HG02981 (cell line): ENCODE measurements at regions not wholly inside any gene's neighbourhood (a gene's known extent, or its start where the extent isn't known, plus 50 kb on each side); places are given as distances from the start of the nearest gene placed in this dataset.

Experiments used
- ATAC-seq: cut with Tn5 transposase; IDR thresholded peaks from one replicate; pipeline ENCODE4 v1.9.1; 2021; ENCODE audit warnings: mild to moderate bottlenecking, moderate library complexity; ENCODE audit not compliant: unreplicated experiment

DNA sequence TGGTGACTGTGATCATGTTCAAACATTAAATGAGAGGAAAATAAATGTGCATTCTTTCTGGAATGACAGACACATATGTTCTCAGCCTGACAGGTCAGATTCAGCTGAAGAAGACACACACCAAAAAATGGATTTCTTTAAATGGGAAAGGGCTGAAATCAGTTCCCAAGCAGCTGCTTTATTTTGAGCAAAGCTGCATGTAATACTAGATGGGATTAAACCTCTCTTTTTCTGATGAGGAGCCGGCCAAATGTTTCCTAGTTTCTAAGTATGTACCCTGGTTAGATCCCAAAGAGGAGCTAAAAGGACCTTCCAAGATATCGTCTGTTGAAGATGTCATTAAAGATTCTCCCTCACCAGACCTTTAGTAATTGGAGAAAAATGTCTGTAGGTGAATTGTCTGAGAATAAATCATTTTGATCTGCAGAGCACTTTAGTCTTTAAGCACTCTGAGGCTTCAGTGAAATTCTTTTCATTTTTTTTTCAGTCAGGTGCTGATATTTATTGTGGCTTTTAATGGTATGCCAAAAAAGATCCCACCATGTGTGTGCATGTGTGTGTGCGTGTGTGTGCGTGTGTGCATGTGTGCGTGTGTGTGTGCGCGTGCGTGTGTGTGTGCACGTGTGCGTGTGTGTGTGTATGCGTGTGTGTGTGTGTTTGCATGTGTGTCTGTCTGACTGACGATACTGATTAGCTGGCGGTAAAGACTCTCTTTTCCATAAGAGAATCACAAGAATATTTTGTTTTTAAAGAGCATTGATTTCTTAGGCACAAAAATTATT, 175.8 kb downstream of the IRS1 start:
- no peak for ATAC-seq

DNA sequence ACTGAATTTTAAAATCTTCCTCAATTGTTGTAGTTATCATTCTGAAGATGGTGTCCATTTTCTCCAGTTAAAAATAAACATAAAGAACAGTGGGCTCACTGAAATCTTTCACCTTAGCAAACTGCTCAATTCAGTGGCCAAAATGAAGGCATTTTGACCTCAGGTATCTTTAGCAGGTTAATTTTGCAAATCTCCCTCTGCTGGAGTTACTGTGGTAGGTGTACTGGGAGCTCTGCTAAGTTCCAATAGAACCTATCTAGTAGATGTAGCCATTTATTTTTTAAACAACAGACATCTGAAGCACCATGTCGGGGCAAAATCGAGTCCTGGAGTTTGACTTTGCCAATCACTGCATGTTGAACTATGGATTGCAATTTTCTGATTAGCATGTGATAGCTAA, 177.1 kb downstream of the IRS1 start:
- ATAC-seq = no peak

DNA sequence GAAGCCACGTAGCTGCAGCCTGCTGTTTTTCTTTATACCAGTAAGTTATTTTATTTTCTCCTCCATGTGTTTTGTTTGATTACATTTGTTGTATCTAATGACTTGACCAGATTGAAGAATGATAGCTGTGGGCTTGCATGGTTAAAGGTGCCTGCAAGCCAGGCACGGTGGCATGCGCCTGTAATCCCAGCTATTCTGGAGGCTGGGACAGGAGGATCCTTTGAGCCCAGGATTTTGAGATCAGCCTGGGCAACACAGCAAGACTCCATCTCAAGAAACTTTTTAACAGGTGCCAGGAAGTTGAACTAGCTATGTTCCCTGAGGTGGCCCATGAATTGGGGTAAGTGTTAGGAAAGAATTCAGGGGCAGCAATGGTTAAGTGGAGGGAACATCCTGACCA, 179.4 kb downstream of the IRS1 start:
- ATAC-seq = no peak

DNA sequence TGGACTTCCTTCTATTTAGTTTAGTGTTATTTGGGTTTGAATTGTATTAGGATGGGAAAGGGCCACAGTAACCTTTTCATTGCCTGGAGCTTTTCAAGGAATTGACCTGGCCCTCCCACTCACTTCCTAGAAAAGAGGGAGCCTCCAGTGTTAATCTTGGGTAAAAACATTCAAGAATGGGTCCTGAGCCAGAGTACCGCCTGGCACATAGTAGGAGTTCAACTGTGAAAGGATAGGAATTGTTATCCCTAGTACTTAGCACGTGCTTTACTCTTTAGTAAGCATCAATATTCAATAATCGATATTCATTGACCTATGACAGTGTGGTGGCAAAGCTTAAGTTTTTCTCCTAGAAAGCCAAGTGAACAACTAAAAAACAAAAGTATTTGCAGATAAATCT, 179.9 kb downstream of the IRS1 start:
- ATAC-seq = no peak

DNA sequence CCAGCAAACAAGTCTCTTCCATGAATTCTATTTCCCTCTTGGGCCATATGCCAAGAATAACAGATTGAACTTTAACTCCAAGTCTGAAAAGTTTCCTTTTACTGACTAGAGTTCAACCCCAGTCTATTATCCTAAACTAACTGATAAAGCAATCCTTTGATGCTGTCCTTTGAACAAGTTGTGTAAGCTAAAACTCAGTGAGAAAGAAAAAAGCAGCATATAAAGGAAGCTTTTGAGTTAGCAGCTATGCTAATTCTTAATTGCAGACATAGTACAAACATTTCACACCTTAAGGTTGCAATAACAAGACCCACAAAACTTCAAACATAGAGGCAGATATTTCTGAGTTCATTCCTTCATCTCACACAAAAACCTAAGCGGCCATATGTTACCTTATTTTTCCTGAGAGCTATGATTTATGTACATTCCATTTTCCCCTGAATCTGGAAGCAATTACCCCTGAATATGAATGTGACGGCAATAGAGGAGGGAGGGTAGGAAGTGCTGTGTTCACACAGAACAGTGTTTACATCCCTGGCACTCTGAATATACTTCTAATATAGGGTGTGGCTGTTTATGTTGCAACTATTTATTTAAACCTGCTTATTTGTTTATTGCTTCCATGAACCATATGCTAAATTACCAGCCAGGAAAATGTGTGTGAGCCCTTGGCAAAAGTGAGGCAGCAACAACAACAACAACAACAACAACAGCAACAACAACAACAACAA, 180.6 kb downstream of the IRS1 start:
- no peak for ATAC-seq

DNA sequence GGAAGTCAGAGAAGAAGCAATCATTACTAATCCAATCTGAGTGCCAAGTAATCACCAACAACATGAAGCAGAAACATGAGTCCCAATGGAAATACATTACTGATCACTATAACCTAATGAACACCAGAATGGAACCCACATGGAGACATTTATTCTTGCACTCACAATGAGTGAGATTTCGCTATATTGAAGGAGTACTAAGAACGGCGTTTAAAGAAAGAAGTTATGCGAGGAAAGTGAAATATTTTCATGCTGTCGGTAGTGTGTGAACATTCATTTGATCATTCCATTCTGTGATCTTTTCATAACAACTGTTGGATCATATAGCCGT, 181.1 kb downstream of the IRS1 start:
- no peak for ATAC-seq

DNA sequence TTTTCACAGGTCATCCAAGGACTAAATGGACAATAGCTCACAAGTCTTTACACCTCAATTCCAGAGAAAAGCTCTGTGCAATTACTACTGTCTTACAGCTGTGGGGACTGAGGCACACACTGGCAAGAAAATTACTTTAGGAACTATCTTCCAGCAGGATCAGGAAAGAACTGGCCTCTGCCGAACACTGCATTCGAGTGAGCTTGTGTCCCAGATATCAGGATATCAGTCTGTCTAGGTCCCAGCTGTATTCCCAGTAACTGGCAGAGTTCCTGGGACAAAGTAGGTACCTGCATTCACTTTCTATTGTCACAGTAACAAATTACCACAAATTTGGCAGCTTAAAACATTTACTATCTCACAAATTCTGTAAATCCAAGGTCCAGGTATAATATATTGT, 183.7 kb downstream of the IRS1 start:
- ATAC-seq = no peak

DNA sequence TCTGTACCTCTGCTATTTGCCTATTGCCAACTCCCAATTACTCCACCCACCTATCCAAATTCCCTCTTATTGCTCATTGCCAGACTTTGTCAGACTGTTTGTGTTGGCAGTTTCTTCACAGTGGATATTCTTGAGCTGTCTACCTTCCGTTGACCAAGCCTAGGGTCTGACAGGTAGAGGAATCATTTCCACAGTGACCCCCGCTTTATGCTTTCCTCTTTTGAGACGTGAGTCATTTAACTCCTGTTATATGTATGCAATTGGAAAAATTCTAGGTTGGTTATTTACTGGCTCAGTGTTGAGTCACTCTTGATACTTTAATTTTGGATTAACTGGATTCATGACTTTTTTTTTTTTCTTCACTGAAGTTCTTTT, 187.7 kb downstream of the IRS1 start:
- ATAC-seq = no peak

DNA sequence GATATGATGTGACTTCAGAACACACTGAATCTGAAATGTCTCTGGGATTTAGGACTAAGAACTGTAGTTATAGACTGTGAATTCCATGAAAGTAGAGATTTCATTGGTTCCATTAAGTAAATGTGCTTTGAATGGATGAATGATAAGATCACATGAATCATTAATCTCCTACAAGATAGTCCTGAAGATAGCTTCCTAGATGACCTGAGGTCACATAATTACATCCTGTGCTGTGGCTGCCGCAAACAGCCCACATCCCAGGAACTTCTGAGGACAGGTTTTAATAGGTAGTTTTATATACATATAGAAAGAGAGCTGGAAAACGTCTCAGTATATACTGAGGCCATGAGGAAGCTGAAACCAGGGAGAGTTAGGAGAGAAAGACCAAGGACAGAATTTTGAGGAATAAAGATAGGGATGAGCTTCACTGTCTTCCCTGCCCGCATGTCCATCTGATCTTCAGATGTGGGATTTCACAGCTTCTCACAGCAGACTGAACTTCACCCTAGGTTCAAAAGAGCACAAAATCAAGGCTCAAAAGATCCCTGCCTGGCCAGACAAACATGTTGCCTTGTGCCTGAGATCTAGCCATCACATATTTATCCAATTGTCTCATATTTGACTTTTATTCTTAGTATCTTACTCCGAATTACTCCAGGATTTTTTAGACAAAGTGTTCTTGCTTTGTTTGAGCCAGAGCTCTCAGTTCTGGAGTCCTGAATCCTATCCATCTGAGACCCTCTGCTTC, 188.2 kb downstream of the IRS1 start:
- ATAC-seq = no peak

DNA sequence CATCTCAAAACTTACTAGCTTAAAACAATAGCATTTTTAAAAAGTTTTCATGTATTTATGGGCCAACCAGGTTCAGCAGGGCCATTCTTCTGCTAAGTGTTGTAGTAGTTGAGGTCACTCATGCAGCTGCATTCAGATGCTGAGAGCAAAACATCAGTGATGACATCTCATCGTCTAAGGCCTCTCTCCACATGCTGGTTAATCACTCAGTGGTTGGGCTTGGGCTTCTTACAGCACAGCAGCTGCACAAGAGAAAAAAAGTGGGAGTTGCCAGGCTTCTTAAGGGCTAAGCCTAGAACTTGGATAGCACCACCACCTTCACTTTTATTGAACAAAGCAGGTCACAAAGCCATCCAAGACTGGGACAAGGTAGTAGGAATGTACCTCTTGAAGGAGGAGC, 190.3 kb downstream of the IRS1 start:
- no peak for ATAC-seq

DNA sequence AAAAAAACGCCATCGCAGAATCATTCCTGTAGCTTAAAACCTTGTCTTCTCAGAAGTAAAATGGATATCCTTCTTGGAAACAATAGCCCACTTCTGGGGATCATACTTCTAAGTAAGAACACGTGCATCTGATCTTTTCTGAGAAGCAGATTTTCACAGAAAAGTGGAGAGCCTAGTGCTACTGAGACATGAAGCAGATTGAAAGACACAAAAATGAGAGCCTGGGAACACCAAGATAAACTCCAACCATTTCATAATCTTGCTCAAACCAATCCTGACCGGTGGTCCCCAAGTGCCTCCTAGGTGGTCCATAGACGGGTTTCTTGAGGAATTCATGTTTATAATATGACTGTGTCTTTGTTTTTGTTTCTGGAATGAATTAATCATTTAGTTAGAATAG, 191.2 kb downstream of the IRS1 start:
- no peak for ATAC-seq

DNA sequence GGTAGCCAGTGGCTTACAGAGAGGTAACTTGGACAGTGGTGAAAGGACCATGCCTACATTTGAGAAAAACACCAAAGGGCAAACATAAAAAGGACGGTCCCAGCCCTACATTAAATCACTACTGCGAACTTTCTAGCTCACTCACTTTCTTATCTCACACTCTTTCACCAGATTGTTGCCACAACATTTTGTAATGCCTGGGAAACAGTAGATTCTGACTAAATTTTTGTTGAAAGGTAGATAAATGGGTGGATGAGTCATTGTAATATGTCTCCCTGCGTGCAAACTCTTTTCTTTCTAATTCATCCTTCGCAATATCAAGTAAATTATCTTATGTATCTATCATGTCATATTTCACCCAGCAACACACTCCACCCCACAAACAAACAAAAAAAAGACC, 192.2 kb downstream of the IRS1 start:
- no peak for ATAC-seq

DNA sequence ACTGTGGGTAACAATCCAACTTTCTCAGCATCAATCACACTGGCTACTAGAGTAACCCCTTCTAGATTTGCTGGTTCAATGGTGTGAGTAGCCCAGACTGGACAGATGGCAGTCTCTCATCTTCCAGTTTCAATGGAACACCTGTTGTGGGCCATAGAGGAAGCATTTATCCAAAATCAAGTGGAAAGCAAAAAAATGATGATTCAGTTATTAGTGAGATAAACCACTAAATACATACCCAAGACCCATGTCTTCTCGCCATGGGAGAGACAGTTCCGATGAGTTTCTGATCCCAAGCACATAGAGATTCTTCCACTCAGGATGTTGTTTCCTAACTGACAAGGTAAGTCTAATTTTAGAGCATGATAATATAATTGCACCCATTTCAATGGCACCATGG, 194.0 kb downstream of the IRS1 start:
- ATAC-seq = no peak

DNA sequence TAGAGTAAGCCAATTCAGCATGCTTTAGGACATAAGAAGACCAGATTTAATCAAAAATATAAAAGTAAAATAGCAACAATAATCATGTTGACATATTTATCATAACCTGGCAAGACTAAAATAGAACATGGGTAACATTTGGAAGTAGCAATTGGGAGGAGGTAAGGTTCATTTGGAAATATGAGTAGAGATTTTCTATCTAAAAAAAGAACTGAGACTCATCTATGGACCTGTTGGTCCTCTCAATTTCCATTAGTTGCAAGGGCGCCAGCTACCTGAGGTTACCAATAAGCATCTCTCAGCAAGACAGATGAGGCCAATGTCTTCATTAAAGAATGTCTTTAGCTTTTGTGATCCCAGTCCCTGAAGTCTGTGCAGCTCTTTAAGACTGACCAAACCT, 196.0 kb downstream of the IRS1 start:
- no peak for ATAC-seq

DNA sequence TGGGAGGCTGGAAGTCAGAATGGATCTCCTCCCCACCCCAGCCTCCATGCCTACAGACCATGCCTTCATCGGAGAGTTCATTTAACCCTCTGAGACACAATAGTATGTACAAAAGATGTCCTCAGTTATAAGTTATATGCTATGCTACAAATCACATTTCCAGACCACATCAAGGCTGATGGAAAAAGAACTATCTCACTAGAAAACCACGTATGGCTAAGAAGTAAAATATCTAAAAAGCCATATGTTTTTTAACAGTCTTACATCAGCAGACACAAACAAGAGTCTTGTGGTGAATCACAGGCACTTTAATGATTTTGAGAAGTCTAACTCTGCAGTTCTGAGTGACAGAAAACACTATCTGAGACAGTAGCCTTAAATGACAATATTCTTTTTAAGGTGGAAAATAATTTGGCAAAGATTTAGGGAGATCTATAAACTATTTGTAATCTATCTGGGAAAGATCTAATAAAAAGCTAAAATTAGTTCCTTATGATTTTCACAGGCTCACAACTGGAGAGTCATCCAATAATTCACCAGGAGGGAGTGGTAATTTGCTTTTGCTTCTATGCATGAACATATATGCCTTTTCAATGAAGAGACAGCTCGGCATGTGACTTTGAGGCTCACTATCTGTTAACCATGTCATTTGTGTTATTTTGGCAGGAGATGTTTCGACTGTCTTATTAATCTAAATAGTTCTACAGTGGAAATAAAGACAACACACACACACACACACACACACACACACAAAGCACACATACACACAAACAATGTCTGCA, 197.5 kb downstream of the IRS1 start:
- ATAC-seq = no peak

DNA sequence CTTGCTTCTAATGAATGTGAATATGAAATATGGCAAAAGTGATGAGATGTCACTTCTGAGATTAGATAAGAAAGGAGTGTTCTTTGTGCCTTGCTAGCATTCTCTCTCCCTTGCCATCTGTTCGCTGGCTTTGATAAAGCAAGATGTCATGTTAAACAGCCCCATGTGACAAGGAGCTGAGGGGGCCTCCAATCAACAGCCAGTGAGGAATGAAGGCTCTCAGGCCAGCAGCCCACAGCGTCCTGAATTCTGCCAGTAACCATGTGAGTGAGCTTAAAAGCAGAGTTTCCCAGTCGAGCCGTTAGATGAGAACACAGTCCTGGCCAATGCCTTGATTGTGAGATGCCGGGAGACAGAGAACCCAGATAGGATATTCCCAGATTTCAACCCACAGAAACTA, 198.8 kb downstream of the IRS1 start:
- no peak for ATAC-seq

DNA sequence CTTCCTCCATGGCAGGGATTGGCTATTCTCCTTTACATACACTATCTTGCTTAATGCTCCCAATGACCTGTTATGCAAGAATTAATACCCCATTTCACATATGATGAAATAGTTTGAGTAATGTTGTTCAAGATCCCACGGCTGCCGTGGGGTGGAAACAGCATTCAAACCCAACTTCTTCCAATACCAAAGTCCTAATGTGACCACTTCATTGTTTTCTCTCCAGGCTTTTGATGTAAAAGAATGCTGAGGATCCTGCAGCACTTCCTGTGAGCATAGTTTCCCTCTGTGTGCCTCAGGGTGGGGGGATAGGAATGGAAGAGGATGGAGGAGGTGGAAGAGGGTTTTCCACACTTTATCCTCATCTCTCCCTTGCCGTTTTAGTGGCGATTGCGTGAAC, 199.4 kb downstream of the IRS1 start:
- no peak for ATAC-seq

DNA sequence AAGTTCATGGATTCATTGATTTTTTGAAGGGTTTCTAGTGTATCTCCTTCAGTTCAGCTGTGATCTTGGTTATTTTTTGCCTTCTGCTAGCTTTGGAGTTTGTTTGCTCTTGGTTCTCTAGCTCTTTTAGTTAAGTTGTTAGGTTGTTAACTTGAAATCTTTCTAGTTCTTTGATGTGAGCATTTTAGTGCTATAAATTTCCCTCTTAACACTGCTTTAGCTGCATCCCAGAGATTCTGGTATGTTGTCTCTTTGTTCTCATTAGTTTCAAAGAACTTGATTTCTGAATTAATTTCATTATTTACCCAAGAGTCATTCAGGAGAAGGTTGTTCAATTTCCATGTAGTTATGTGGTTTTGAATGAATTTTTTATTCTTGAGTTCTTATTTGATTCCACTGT, 210.6 kb downstream of the IRS1 start:
- ATAC-seq = no peak

DNA sequence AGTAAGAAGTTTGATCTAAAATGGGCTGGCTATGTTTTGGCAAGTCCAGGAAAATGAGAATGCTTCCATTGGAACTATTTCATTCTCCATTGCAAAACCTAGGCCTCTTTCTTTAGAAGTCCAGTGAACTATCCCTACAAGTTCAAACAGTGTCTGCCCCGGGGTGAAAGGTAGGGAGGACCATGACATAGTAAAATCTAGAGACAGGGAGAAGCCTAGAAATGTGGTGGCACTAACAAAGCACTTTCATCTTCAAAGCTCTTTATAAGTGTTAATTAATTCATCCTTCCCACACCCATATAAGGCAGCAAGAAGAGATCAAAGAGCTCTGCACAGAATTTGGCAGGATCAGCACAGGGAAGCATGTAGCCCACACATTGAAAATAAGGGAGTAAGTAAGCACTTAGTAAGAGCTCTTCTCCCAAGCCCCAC, 214.5 kb downstream of the IRS1 start:
- ATAC-seq = no peak

DNA sequence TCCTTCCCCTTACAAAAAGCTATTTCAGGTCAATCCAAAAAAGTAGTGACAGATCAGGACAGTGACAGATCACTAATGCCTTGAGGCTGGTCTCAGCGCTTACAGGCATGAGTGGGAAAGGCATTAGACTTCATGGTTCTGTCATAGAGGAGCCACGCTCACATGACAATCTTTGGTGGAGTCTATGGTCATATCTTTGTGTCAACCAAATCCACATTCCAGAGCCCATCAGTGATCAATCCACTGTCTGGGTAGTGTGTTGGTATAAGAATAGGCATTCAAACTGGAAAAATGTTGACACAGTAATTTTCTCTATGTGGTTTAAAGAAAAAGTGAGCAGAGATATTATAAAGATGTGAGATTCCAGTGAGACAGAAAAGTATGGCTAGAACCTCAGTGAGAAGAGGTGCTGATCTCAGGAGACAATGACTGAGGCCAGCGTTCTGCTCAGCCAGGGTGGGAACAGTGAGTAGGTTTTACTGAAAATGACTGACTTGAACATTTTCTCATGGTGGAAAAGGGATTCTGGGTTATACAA, 215.0 kb downstream of the IRS1 start:
- no peak for ATAC-seq

DNA sequence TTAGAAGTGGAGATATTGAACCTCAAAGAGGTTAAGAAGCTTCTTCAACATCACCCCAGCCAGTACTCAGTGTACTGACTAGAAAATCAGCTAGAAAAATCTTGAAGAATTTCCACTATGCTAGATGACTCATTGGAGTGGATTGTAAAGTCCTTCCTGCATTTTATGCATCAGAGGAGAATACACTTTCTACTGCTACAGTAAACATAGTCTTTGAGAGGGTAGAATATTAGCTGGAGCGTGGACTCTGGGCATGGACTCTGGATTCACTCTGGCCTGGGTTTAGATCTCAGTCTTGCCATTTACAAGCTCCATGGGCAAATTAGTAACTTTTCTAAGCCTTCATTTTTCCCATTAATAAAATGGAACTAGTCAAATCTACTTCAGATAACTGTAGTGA, 215.9 kb downstream of the IRS1 start:
- no peak for ATAC-seq
